ENCODE measurements at regions not wholly inside any gene's neighbourhood (a gene's known extent, or its start where the extent isn't known, plus 50 kb on each side); places are given as distances from the start of the nearest gene placed in this dataset.

GRCh38 chr13:106205871-106206270 lies 329.6 kb downstream of the EFNB2 start:
- DNase-seq (no peak), ATAC-seq (no peak)
- intact Hi-C loops (cut with DNase I), result no loop called here

GRCh38 chr13:106197496-106197895 lies 338.0 kb downstream of the EFNB2 start:
- intact Hi-C loops (cut with DNase I), result no loop called here
- DNase-seq (no peak), ATAC-seq (no peak)

- DNase-seq (no peak), ATAC-seq (no peak)
- intact Hi-C loops (cut with DNase I), result no loop called here
Measured at GRCh38 chr13:106187501-106188095, 347.9 kb downstream of the EFNB2 start.

GRCh38 chr13:106187101-106187500 lies 348.4 kb downstream of the EFNB2 start:
- no peak for ATAC-seq
- intact Hi-C loops (cut with DNase I), result no loop called here
- DNase-seq, result no peak

GRCh38 chr13:106186366-106187030 lies 349.0 kb downstream of the EFNB2 start:
- ATAC-seq (no peak), DNase-seq (no peak)
- intact Hi-C loops (cut with DNase I), result no loop called here

GRCh38 chr13:106184790-106185189 lies 350.7 kb downstream of the EFNB2 start:
- DNase-seq (no peak), ATAC-seq (no peak)
- intact Hi-C loops (cut with DNase I), result no loop called here

GRCh38 chr13:106183410-106184065 lies 351.9 kb downstream of the EFNB2 start:
- DNase-seq (no peak), ATAC-seq (no peak)
- intact Hi-C loops (cut with DNase I), result no loop called here

GRCh38 chr13:106182404-106182803 lies 353.1 kb downstream of the EFNB2 start:
- intact Hi-C loops (cut with DNase I), result no loop called here
- no peak for ATAC-seq

GRCh38 chr13:106178816-106179215 lies 356.6 kb downstream of the EFNB2 start:
- ATAC-seq (no peak), DNase-seq (no peak)
- intact Hi-C loops (cut with DNase I), result no loop called here

More at GRCh38 chr13:106182404-106182803, 353.1 kb downstream of the EFNB2 start:
- DNase-seq, result no peak

GRCh38 chr13:106177146-106177545 lies 358.3 kb downstream of the EFNB2 start:
- no peak for ATAC-seq
- intact Hi-C loops (cut with DNase I), result no loop called here
- no peak for DNase-seq

GRCh38 chr13:106176117-106176516 lies 359.3 kb downstream of the EFNB2 start:
- no peak for ATAC-seq
- intact Hi-C loops (cut with DNase I), result no loop called here
- DNase-seq, result no peak

- DNase-seq, result no peak
- no peak for ATAC-seq
- intact Hi-C loops (cut with DNase I), result no loop called here
Measured at GRCh38 chr13:106173891-106174610, 361.4 kb downstream of the EFNB2 start.

- intact Hi-C loops (cut with DNase I), result no loop called here
- ATAC-seq (no peak), DNase-seq (no peak)
Measured at GRCh38 chr13:106173346-106173745, 362.1 kb downstream of the EFNB2 start.

- intact Hi-C loops (cut with DNase I), result no loop called here
- ATAC-seq (no peak), DNase-seq (no peak)
Measured at GRCh38 chr13:106172176-106172905, 363.1 kb downstream of the EFNB2 start.

GRCh38 chr13:106163426-106163825 lies 372.0 kb downstream of the EFNB2 start:
- ATAC-seq (no peak), DNase-seq (no peak)
- intact Hi-C loops (cut with DNase I), result no loop called here

GRCh38 chr13:106161146-106161545 lies 374.3 kb downstream of the EFNB2 start:
- no peak for ATAC-seq
- DNase-seq, result no peak
- intact Hi-C loops (cut with DNase I), result no loop called here

- intact Hi-C loops (cut with DNase I), result no loop called here
- peak; percentile 25 for DNase-seq
- peak in 1 of 2 donors; percentile 24 for ATAC-seq
Measured at GRCh38 chr13:106159295-106160195, 375.9 kb downstream of the EFNB2 start.

GRCh38 chr13:106156468-106156867 lies 379.0 kb downstream of the EFNB2 start:
- no peak for DNase-seq
- no peak for ATAC-seq
- intact Hi-C loops (cut with DNase I), result no loop called here

Measured in left cardiac atrium (tissue), 4 donors.